Progenitor cell of endocrine pancreas (in vitro differentiated cells): ENCODE measurements at regions not wholly inside any gene's neighbourhood (a gene's known extent, or its start where the extent isn't known, plus 50 kb on each side); places are given as distances from the start of the nearest gene placed in this dataset.

ENCODE experiments used
- DNase-seq: peaks from one replicate; pipeline ENCODE4 v3.0.0; 2021; ENCODE audit warnings: low spot score; ENCODE audit not compliant: unreplicated experiment
- H3K27ac Mint-ChIP-seq: 2 replicates; pipeline ENCODE4 v1.8.0; 2021; ENCODE audit warnings: mild to moderate bottlenecking, moderate library complexity, mixed read lengths
- H3K27me3 Mint-ChIP-seq: 2 replicates; pipeline ENCODE4 v1.8.0; 2021; ENCODE audit warnings: mixed read lengths
- H3K36me3 Mint-ChIP-seq: 2 replicates; pipeline ENCODE4 v1.8.0; 2022; ENCODE audit warnings: mixed read lengths; ENCODE audit not compliant: insufficient read depth
- H3K4me1 Mint-ChIP-seq: 2 replicates; pipeline ENCODE4 v1.8.0; 2021; ENCODE audit warnings: low read depth, mixed read lengths
- H3K4me3 Mint-ChIP-seq: 2 replicates; pipeline ENCODE4 v1.8.0; 2021; ENCODE audit warnings: low read depth, mild to moderate bottlenecking, moderate library complexity, mixed read lengths
- H3K9me3 Mint-ChIP-seq: 2 replicates; pipeline ENCODE4 v1.8.0; 2021; ENCODE audit warnings: low read depth, mixed read lengths
- CTCF ChIP-seq: fragments of 200-600 bp; sonication (generic); IDR thresholded peaks from one replicate; pipeline ENCODE4 v1.5.0; 2021; ENCODE audit warnings: antibody characterized with exemption, mild to moderate bottlenecking; ENCODE audit not compliant: unreplicated experiment

- peak overlapping the region; percentile 17 for H3K4me3 Mint-ChIP-seq
- peaks cover 3% of the 10 kb centered on the region for H3K36me3 Mint-ChIP-seq
- peaks cover 23% of the 10 kb centered on the region for H3K9me3 Mint-ChIP-seq
- no peak for TF ChIP-seq CTCF
- H3K4me1 Mint-ChIP-seq, result peaks cover 14% of the 10 kb centered on the region
- no peaks in the 10 kb centered on the region for H3K27me3 Mint-ChIP-seq
- DNase-seq, result no peak
- H3K27ac Mint-ChIP-seq, result peak overlapping the region; percentile 89
Observed at GRCh38 chr18:44033144-44033701, 647.5 kb upstream of the SETBP1 start.

DNA sequence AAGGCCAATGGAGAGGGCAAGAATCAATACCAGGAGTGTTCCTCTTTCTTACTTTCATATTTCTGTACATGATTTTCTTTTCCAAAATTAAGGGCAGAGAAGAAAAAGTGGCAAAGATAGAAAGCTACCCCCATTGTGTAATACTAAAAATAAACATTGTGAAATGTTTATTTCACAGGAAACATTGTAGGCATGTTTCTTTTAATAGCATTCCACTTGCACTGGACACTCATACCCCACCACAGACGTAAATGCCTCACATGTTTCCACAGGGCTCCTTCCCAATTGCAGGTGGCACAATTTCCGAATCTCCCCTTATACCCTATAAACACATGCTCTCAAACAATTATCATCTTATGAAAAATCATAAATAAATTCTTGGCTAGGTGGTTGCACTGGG, 645.1 kb upstream of the SETBP1 start:
- no peaks in the 10 kb centered on the region for H3K27me3 Mint-ChIP-seq
- peaks cover 9% of the 10 kb centered on the region for H3K9me3 Mint-ChIP-seq
- H3K27ac Mint-ChIP-seq, result no peak overlapping the region
- no peak overlapping the region for H3K4me3 Mint-ChIP-seq
- H3K36me3 Mint-ChIP-seq, result no peaks in the 10 kb centered on the region
- peaks cover 14% of the 10 kb centered on the region for H3K4me1 Mint-ChIP-seq
- TF ChIP-seq CTCF, result no peak
- no peak for DNase-seq

- DNase-seq, result no peak
- Mint-ChIP-seq H3K9me3 (peaks cover 6% of the 10 kb centered on the region), H3K36me3 (no peaks in the 10 kb centered on the region), H3K27ac (no peak overlapping the region), H3K4me3 (no peak overlapping the region), H3K27me3 (no peaks in the 10 kb centered on the region), H3K4me1 (peaks cover 11% of the 10 kb centered on the region)
- TF ChIP-seq CTCF, result no peak
Observed at GRCh38 chr18:44036501-44036900, 644.2 kb upstream of the SETBP1 start.

DNA sequence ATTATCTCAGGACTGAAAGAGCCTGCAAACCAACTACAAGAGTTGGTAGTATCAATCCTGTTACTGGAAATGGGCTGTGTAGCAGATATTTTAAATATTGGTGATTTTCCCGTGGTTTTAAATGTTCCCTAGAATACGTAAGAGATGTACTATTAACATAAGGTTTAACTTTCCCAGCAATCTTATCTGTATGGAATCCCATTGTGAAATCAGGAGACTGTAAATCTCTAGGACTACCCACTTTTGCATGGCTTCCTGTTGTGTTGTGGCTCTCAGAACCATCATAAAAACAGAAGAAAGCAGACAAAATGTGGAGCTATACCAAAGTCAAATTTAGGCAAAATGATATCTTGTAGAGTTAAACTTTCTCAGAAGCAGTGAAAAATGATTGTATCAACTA, 641.5 kb upstream of the SETBP1 start:
- TF ChIP-seq CTCF, result no peak
- DNase-seq, result no peak
- Mint-ChIP-seq H3K4me3 (no peak overlapping the region), H3K27me3 (no peaks in the 10 kb centered on the region), H3K9me3 (no peaks in the 10 kb centered on the region), H3K36me3 (no peaks in the 10 kb centered on the region), H3K27ac (no peak overlapping the region), H3K4me1 (no peaks in the 10 kb centered on the region)

DNA sequence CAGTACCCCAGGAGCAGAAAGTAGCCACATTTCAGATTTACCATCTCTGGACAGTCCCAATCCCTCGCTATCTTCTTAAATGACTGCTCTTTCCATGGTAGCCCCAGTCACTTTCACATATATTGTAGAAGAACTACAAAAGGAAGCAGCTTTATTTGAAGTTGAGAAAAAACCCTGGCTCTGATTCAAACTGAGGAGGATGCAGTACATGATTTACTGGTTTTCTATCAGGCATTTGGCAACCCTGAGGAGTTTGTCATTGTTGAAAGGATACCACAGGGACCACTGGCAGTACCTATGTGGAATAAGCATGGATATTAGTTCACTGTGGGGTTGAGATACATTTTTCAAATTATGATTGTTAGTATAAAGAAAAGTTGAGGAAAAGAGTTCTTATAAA, 640.9 kb upstream of the SETBP1 start:
- Mint-ChIP-seq H3K36me3 (no peaks in the 10 kb centered on the region), H3K4me3 (no peak overlapping the region)

More for the DNA sequence above, 640.9 kb upstream of the SETBP1 start:
- no peaks in the 10 kb centered on the region for H3K9me3 Mint-ChIP-seq
- no peak for TF ChIP-seq CTCF
- H3K4me1 Mint-ChIP-seq, result no peaks in the 10 kb centered on the region
- H3K27me3 Mint-ChIP-seq, result no peaks in the 10 kb centered on the region
- DNase-seq, result no peak
- no peak overlapping the region for H3K27ac Mint-ChIP-seq
